H9 (cell line): ENCODE measurements at regions not wholly inside any gene's neighbourhood (a gene's known extent, or its start where the extent isn't known, plus 50 kb on each side); places are given as distances from the start of the nearest gene placed in this dataset.

ENCODE experiments used
- DNase-seq: peaks from one replicate; pipeline ENCODE4 v3.0.0-alpha.2; 2017
- H2AFZ ChIP-seq: one replicate; pipeline ENCODE4 v1.6.1; 2013; ENCODE audit warnings: mild to moderate bottlenecking, low read length, control low read depth, moderate library complexity
- H2AK5ac ChIP-seq: 2 replicates; pipeline ENCODE4 v1.6.1; 2013; ENCODE audit warnings: low read length, control low read depth, mixed read lengths; ENCODE audit not compliant: insufficient read length
- H2BK120ac ChIP-seq: one replicate; pipeline ENCODE4 v1.6.1; 2013; ENCODE audit warnings: low read depth, mild to moderate bottlenecking, low read length, control low read depth, inconsistent platforms; ENCODE audit not compliant: poor library complexity, severe bottlenecking
- H2BK12ac ChIP-seq: 2 replicates; pipeline ENCODE4 v1.6.1; 2013; ENCODE audit warnings: low read length, control low read depth, mixed read lengths, low read depth; ENCODE audit not compliant: insufficient read length
- H2BK15ac ChIP-seq: 2 replicates; pipeline ENCODE4 v1.6.1; 2013; ENCODE audit warnings: low read depth, low read length, control low read depth
- H2BK20ac ChIP-seq: one replicate; pipeline ENCODE4 v1.6.1; 2013; ENCODE audit warnings: low read depth, mild to moderate bottlenecking, low read length, control low read depth, inconsistent platforms; ENCODE audit not compliant: poor library complexity, severe bottlenecking
- H2BK5ac ChIP-seq: 2 replicates; pipeline ENCODE4 v1.6.1; 2013; ENCODE audit warnings: low read length, control low read depth, mixed read lengths; ENCODE audit not compliant: insufficient read length
- H3K14ac ChIP-seq: 2 replicates; pipeline ENCODE4 v1.6.1; 2013; ENCODE audit warnings: low read length, control low read depth; ENCODE audit not compliant: insufficient read depth
- H3K18ac ChIP-seq: 2 replicates; pipeline ENCODE4 v1.6.1; 2013; ENCODE audit warnings: low read depth, mild to moderate bottlenecking, mixed read lengths, low read length, control low read depth; ENCODE audit not compliant: insufficient read length
- H3K23ac ChIP-seq: 2 replicates; pipeline ENCODE4 v1.6.1; 2013; ENCODE audit warnings: low read length, control low read depth, mixed read lengths, low read depth; ENCODE audit not compliant: insufficient read length
- H3K23me2 ChIP-seq: 2 replicates; pipeline ENCODE4 v1.6.1; 2013; ENCODE audit warnings: low read depth, mild to moderate bottlenecking, mixed read lengths, low read length, control low read depth; ENCODE audit not compliant: insufficient read length, poor library complexity, severe bottlenecking
- H3K27ac ChIP-seq: 2 replicates; pipeline ENCODE4 v1.5.1; 2013; ENCODE audit warnings: low read length, control low read depth, mixed read lengths, low read depth; ENCODE audit not compliant: insufficient read length
- H3K27me3 ChIP-seq: 2 replicates; pipeline ENCODE4 v1.6.1; 2013; ENCODE audit warnings: low read length, control low read depth, inconsistent platforms; ENCODE audit not compliant: insufficient read depth
- H3K4ac ChIP-seq: 2 replicates; pipeline ENCODE4 v1.6.1; 2013; ENCODE audit warnings: low read depth, mild to moderate bottlenecking, control low read depth, inconsistent platforms, low read length, moderate library complexity
- H3K4me1 ChIP-seq: 2 replicates; pipeline ENCODE4 v1.6.1; 2013; ENCODE audit warnings: low read length, control low read depth, inconsistent platforms; ENCODE audit not compliant: insufficient read depth
- H3K4me2 ChIP-seq: 2 replicates; pipeline ENCODE4 v1.6.1; 2013; ENCODE audit warnings: low read length, control low read depth, mixed read lengths; ENCODE audit not compliant: insufficient read length, insufficient read depth
- H3K56ac ChIP-seq: 2 replicates; pipeline ENCODE4 v1.6.1; 2013; ENCODE audit warnings: low read depth, mild to moderate bottlenecking, mixed read lengths, low read length, control low read depth; ENCODE audit not compliant: insufficient read length
- H3K79me1 ChIP-seq: 2 replicates; pipeline ENCODE4 v1.6.1; 2013; ENCODE audit warnings: low read depth, mild to moderate bottlenecking, moderate library complexity, low read length, control low read depth, inconsistent platforms; ENCODE audit not compliant: insufficient read depth, poor library complexity, severe bottlenecking
- H3K79me2 ChIP-seq: 2 replicates; pipeline ENCODE4 v1.6.1; 2013; ENCODE audit warnings: low read length, control low read depth, inconsistent platforms; ENCODE audit not compliant: insufficient read depth
- H3K9ac ChIP-seq: 2 replicates; pipeline ENCODE4 v1.6.1; 2013; ENCODE audit warnings: low read length, control low read depth, mixed read lengths; ENCODE audit not compliant: insufficient read length; ENCODE audit errors: extremely low read depth
- H3K9me3 ChIP-seq: one replicate; pipeline ENCODE4 v1.6.1; 2013; ENCODE audit warnings: low read depth, low read length, inconsistent platforms; ENCODE audit not compliant: control insufficient read depth
- H3T11ph ChIP-seq: one replicate; pipeline ENCODE4 v1.6.1; 2013; ENCODE audit warnings: mild to moderate bottlenecking, low read length, control low read depth, inconsistent platforms
- H4K20me1 ChIP-seq: one replicate; pipeline ENCODE4 v1.6.1; 2013; ENCODE audit not compliant: control insufficient read depth, insufficient read length, insufficient read depth
- H4K5ac ChIP-seq: 2 replicates; pipeline ENCODE4 v1.6.1; 2013; ENCODE audit warnings: low read depth, mild to moderate bottlenecking, mixed read lengths, low read length, control low read depth; ENCODE audit not compliant: insufficient read length
- H4K8ac ChIP-seq: replicated peaks from 2 replicates; pipeline ENCODE4 v1.6.1; 2013; ENCODE audit warnings: low read length, control low read depth, mixed read lengths, low read depth; ENCODE audit not compliant: insufficient read length
- H4K91ac ChIP-seq: 2 replicates; pipeline ENCODE4 v1.6.1; 2013; ENCODE audit warnings: low read depth, mild to moderate bottlenecking, moderate library complexity, mixed read lengths, low read length, control low read depth; ENCODE audit not compliant: insufficient read length
- H3K27ac Mint-ChIP-seq, 3 experiments: 2 replicates in 2 of 3; 3 replicates in 1 of 3; pipeline ENCODE4 v1.8.0; 2020 to 2021; ENCODE audit warnings: mixed read lengths in 3 of 3, mild to moderate bottlenecking in 1 of 3, moderate library complexity in 1 of 3
- H3K27me3 Mint-ChIP-seq: 2 replicates; pipeline ENCODE4 v1.8.0; 2021; ENCODE audit warnings: low read depth, mild to moderate bottlenecking, moderate library complexity, mixed read lengths
- H3K36me3 Mint-ChIP-seq, 3 experiments: 2 replicates in 2 of 3; 3 replicates in 1 of 3; pipeline ENCODE4 v1.8.0; 2020 to 2021; ENCODE audit warnings: low read depth in 3 of 3, mixed read lengths in 3 of 3; ENCODE audit not compliant: insufficient read depth in 1 of 3
- H3K4me1 Mint-ChIP-seq, 2 experiments: 2 replicates each; pipeline ENCODE4 v1.8.0; 2020; ENCODE audit warnings: mixed read lengths in 2 of 2
- H3K4me3 Mint-ChIP-seq, 2 experiments: 2 replicates in 1 of 2; 3 replicates in 1 of 2; pipeline ENCODE4 v1.8.0; 2020 to 2021; ENCODE audit warnings: mild to moderate bottlenecking in 2 of 2, mixed read lengths in 2 of 2, moderate library complexity in 1 of 2
- H3K9me3 Mint-ChIP-seq, 2 experiments: 2 replicates in 1 of 2; 3 replicates in 1 of 2; pipeline ENCODE4 v1.8.0; 2020; ENCODE audit warnings: mild to moderate bottlenecking in 2 of 2, mixed read lengths in 2 of 2, moderate library complexity in 1 of 2
- WGBS: extraction: QIAGEN DNeasy Blood & Tissue Kit; methylation state at CpG from one replicate; pipeline ENCODE4 v1.1.7; 2013; ENCODE audit warnings: missing lambda C conversion rate, low lambda C conversion rate, mixed read lengths; ENCODE audit not compliant: insufficient read length; ENCODE audit errors: extremely low coverage; 5-methylcytosine and 5-hydroxymethylcytosine counted together
- TF ChIP-seq, protein P1 (sequence below): fragments of 200-600 bp; sonication (generic); conservative IDR thresholded peaks from 3 replicates; pipeline ENCODE4 v1.8.0; 2021; ENCODE audit warnings: antibody characterized with exemption, mild to moderate bottlenecking

DNA sequence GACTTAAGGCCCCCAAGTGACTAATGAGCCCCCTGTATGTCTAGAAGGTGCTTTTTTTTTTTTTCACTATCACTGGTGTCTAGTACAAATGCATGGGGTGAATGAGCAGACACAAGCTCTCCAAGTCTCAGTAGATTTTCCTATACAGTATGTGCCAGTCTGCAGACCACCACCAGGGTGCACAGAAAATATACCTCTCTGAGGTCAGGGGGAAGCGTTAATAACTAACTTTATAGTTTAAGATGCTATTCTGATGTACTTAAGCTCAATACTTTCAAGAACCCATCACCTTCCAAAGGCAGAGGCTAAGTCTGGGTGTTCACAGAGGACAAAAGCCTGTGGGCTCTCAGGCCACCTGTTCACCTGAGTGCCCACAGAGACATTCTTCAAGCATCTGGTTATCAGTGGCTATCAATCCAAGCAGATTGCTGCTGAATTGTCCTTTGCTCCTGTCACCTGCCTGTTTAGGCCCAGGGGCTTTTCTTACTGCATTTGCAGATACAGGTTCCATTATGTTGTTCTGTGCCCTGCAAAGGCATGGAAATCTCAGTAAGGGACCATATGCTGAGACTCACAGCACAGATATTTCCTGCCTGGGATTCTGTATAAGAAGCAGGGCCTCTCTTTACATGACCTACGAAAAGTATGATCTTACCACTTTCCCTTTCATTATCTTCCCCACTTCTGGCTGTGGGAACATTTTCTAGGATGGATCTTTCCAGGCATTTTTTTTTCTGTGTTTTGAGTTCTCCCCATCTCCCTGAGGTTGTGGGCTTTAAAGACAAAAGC lies 534.6 kb downstream of the TNS1 start:
- no peak overlapping the region for H2BK20ac ChIP-seq

More for the DNA sequence above, 534.6 kb downstream of the TNS1 start:
- no CpG with 5 or more reads among the region's 2 CpGs for WGBS
- H3K79me1 ChIP-seq, result no peaks in the 10 kb centered on the region
- no peak overlapping the region for H3K4me2 ChIP-seq
- H3K23ac ChIP-seq, result no peak overlapping the region
- no peak overlapping the region for H2AK5ac ChIP-seq
- no peak for DNase-seq
- H3K9ac ChIP-seq, result no peak overlapping the region
- Mint-ChIP-seq H3K27ac (no peak overlapping the region), H3K27me3 (peaks cover 4% of the 10 kb centered on the region; the same call in 1 of the 2 replicates), H3K4me1 (peaks cover 5 to 6% of the 10 kb centered on the region in 2 experiments; a peak in 3 of 4 replicates), H3K4me3 (no peak overlapping the region), H3K36me3 (no peaks in the 10 kb centered on the region), H3K9me3 (no peaks in the 10 kb centered on the region)
- no peak overlapping the region for H2BK5ac ChIP-seq
- H3K23me2 ChIP-seq, result no peaks in the 10 kb centered on the region
- H3K27ac ChIP-seq, result no peak overlapping the region
- H2AFZ ChIP-seq, result no peak overlapping the region
- no peak overlapping the region for H3T11ph ChIP-seq
- H3K56ac ChIP-seq, result no peak overlapping the region
- H2BK15ac ChIP-seq, result no peak overlapping the region
- TF ChIP-seq, protein P1, sequence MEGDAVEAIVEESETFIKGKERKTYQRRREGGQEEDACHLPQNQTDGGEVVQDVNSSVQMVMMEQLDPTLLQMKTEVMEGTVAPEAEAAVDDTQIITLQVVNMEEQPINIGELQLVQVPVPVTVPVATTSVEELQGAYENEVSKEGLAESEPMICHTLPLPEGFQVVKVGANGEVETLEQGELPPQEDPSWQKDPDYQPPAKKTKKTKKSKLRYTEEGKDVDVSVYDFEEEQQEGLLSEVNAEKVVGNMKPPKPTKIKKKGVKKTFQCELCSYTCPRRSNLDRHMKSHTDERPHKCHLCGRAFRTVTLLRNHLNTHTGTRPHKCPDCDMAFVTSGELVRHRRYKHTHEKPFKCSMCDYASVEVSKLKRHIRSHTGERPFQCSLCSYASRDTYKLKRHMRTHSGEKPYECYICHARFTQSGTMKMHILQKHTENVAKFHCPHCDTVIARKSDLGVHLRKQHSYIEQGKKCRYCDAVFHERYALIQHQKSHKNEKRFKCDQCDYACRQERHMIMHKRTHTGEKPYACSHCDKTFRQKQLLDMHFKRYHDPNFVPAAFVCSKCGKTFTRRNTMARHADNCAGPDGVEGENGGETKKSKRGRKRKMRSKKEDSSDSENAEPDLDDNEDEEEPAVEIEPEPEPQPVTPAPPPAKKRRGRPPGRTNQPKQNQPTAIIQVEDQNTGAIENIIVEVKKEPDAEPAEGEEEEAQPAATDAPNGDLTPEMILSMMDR, result peak; percentile 30; the same call in 2 of the 3 replicates
- H3K27me3 ChIP-seq, result no peaks in the 10 kb centered on the region
- no peak overlapping the region for H3K4ac ChIP-seq
- no peaks in the 10 kb centered on the region for H3K9me3 ChIP-seq
- no peak overlapping the region for H4K91ac ChIP-seq
- H3K79me2 ChIP-seq, result no peaks in the 10 kb centered on the region
- H4K5ac ChIP-seq, result no peak overlapping the region
- H4K20me1 ChIP-seq, result no peaks in the 10 kb centered on the region
- H3K14ac ChIP-seq, result no peak overlapping the region
- H2BK12ac ChIP-seq, result no peak overlapping the region
- no peaks in the 10 kb centered on the region for H3K4me1 ChIP-seq
- H2BK120ac ChIP-seq, result no peak overlapping the region
- no peak overlapping the region for H3K18ac ChIP-seq
- H4K8ac ChIP-seq, result no peak overlapping the region
